ENCODE measurements at regions not wholly inside any gene's neighbourhood (a gene's known extent, or its start where the extent isn't known, plus 50 kb on each side); places are given as distances from the start of the nearest gene placed in this dataset.

GRCh38 chr4:107203733-107204132 is 167.6 kb upstream of the DKK2 start:
- no peak for TF ChIP-seq CTCF (IDR thresholded peaks at IDR 0.05)
- no peak for TF ChIP-seq POLR2A (IDR thresholded peaks at IDR 0.05)
